HG03097 (cell line): ENCODE measurements at regions not wholly inside any gene's neighbourhood (a gene's known extent, or its start where the extent isn't known, plus 50 kb on each side); places are given as distances from the start of the nearest gene placed in this dataset.
A peak's percentile ranks its signal among the peaks of the same experiment; 100 is the strongest.
"Not testable (repeated sequence)": the region's sequence is repeated elsewhere in the genome, so short reads cannot be mapped to it uniquely, and the experiment has no call there.

Source experiments
- ATAC-seq: cut with Tn5 transposase; IDR thresholded peaks from one replicate; pipeline ENCODE4 v1.9.1; 2021; ENCODE audit not compliant: unreplicated experiment, low FRiP score

DNA sequence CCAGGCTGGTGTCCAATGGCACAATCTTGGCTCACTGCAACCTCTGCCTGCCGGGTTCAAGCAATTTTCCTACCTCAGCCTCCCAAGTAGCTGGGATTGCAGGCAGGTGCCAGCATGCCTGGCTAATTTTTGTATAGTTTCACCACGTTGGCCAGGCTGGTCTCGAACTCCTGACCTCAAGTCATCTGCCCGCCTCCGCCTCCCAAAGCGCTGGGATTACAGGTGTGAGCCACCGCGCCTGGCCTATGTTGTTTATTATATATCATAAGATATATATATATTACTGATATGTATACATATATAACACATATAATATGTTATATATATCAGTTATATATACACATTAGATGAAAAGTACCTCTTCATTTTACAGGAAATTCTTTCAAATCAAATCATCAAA lies 914.7 kb downstream of the FOXD4L5 start:
- ATAC-seq = not testable (repeated sequence)

DNA sequence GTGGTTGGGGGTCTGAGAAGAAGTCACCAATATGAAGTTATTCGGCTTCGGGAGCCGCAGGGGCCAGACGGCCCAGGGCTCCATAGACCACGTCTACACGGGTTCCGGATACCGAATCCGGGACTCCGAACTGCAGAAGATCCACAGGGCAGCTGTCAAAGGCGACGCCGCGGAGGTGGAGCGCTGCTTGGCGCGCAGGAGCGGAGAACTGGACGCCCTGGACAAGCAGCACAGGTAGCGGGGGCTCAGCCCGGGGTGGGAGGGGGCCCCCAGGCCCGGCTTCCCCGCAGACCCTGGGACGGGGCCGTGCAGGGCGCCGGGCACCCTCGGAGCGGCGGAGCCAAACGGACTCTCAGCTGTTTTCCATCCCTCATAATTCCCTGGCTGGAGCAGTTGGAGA lies 915.4 kb downstream of the FOXD4L5 start:
- not testable (repeated sequence) for ATAC-seq

DNA sequence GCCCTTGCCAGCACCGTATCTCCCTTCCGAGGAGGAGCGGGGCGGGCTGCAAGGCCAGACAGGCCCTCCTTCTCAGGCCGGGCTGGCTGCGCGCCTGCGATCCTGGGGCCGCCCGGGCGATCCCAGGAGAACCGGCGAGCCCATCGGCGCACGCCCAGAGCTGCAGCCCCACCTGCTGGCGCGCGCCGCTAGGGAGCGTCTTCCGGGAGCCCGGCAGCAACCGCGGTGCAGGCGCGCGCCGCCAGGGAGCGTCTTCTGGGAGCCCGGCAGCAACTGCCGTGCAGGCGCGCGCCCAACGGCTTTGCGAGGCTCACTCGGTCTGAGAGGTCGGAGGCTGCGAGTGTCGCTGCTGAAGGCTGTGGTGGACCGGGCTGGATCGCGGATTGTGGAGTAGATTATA lies 915.9 kb downstream of the FOXD4L5 start:
- peak; percentile 100 for ATAC-seq

DNA sequence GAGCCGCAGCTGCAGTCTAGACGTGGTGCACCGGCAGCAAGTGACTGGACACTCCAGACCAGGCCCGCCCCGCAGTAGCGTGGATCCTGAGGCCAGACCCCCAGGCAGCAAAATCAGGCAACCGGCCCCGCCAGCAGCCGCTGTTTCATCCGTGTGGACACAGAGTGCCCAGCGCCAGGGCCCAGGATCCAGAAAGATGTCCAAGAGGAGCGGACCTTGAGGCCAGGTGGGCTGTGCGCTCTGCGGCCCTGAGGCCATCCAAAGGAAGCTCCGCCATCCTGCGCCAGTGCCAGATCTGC lies 916.4 kb downstream of the FOXD4L5 start:
- not testable (repeated sequence) for ATAC-seq

DNA sequence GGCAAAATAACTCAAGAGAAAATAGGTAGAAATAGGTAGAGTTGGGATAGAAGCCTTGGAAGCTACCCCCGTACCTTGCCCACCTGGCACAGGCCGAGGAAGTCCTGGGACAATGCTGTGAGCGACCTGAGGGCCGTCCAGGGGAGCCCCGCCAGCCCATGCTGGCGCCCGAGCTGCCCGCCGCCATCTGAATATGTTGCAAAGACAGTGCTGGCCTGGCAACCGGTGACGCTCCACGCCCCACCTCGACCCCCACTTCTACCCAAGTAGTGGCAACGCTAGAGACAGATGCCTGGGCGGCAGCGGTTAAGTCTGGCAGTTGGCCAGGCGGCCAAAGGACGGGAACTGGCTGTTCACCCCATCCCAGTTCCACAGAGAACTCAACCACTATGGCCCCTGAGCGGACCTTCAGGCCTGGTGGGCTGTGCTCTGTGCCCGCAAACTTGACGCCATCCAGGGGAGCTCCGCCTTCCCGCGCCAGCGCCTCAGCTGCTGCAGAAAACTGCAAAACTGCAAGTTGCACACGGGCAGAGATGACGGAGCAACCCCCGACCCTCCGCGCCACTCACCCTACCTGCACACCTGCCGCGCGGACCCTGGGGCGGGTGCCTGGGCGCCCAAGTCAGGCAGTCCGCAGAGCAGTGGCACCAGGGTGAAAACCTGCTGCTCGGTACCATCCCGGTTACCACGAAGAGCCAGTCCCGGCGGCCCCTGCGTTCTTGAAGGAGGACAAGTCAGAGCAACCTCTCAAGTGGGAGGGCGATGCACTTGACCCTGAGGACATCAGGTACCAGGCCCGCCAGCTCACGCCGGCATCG lies 917.0 kb downstream of the FOXD4L5 start:
- not testable (repeated sequence) for ATAC-seq
